Stimulated activated CD4-positive, alpha-beta T cell treated with anti-CD3 and anti-CD28 coated beads, Interleukin-12 subunit alpha, Interleukin-12 subunit beta, amount 100 ng/mL, for 48 hours (primary cell): ENCODE measurements at regions not wholly inside any gene's neighbourhood (a gene's known extent, or its start where the extent isn't known, plus 50 kb on each side); places are given as distances from the start of the nearest gene placed in this dataset.

Experiments
- DNase-seq, 3 donors: peaks; one replicate each; pipeline ENCODE4 v3.0.0-alpha.2; 2020; ENCODE audit warnings: low read depth in 2 of 3, low spot score in 1 of 3

- DNase-seq = no peak
Observed at GRCh38 chr18:75548353-75548905, 120.9 kb upstream of the SMIM21 start.

- no peak for DNase-seq
Observed at GRCh38 chr18:75546964-75547363, 119.5 kb upstream of the SMIM21 start.

DNA sequence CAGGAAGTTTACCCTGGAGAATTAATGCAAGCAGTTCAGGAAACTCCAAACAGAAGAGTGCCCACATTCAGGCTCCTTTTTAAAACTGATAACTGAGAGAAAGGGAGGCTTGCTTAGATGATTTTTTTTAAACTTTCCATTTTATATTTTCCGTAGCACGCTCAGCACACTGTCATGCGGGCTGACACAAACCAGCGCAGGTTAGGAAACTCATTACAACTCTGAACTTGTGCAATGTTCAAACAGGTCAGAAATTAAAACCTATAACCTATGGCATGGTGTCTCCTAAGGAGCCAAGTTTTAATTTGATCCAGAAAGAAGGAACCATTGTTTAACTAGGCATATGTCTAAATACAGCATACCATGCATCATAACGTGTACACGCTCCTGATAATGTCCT lies 117.7 kb upstream of the SMIM21 start:
- no peak for DNase-seq

GRCh38 chr18:75544496-75544895 lies 117.0 kb upstream of the SMIM21 start:
- DNase-seq = no peak

GRCh38 chr18:75544051-75544481 lies 116.6 kb upstream of the SMIM21 start:
- DNase-seq = no peak

- no peak for DNase-seq
Observed at GRCh38 chr18:75538727-75539126, 111.2 kb upstream of the SMIM21 start.

GRCh38 chr18:75533950-75534349 lies 106.4 kb upstream of the SMIM21 start:
- DNase-seq = no peak

GRCh38 chr18:75533209-75533608 lies 105.7 kb upstream of the SMIM21 start:
- no peak for DNase-seq

GRCh38 chr18:75531851-75532459 lies 104.5 kb upstream of the SMIM21 start:
- DNase-seq = no peak

GRCh38 chr18:75531212-75531850 lies 103.8 kb upstream of the SMIM21 start:
- no peak for DNase-seq

GRCh38 chr18:75530566-75531211 lies 103.2 kb upstream of the SMIM21 start:
- no peak for DNase-seq

GRCh38 chr18:75530118-75530517 lies 102.6 kb upstream of the SMIM21 start:
- DNase-seq = no peak

GRCh38 chr18:75529394-75529793 lies 101.9 kb upstream of the SMIM21 start:
- DNase-seq = no peak

DNA sequence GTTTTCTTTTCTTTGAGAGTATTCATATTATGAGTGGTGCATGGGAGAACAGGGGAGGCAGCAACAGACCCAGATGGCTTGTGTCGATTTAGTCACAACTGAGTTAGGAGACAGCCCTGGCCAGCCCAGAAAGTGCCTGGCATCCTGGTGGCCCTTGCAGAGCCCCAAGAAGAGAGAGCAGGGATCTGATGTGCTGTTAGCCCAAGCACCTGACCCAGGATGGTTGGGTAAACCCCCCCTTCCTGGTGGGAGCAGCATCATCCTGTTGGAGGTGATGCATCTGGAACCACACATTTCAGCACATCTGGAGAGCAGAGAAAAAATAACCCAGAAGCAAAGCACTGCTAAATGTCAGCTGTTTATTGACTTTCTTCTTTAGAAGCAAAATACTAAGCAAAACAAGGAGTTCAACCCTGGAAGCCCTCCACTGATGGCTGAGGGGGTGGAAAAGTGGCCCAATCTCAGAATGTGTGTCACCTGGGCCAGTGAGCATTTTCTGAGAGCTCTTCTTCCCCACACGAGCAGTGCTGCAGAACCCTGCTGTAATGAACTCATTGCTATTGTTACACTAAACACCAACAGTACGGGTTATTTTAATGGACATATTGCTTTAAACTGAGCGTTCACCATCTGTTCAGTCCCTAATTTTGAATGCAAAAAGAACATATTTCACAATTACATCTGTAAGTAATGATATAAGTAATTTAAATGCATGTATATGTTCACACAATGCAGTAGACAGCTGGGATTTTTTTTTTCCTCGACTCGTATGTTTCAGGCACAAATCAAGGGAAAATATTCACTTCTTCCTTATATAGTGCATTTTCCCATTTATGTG lies 100.6 kb upstream of the SMIM21 start:
- no peak for DNase-seq

DNA sequence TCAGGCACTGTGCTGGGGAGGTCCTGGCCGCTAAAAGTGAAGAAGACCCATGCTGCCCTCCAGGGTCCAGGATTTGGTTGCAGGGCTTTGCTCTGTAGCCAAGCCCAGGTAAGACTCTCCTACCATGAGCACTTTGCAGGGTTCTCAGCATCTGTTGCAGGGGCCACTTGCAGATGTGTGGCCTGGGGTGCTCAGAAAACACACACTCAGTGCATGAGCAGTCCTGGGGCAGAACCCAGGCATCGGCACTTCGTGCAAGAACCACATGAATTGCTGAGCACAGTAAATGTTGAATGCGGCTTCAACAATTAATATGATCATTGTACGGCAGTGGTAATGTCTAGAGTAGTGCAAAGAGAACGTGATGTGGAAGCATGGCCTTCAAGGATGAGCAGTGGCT lies 98.5 kb upstream of the SMIM21 start:
- no peak for DNase-seq

DNA sequence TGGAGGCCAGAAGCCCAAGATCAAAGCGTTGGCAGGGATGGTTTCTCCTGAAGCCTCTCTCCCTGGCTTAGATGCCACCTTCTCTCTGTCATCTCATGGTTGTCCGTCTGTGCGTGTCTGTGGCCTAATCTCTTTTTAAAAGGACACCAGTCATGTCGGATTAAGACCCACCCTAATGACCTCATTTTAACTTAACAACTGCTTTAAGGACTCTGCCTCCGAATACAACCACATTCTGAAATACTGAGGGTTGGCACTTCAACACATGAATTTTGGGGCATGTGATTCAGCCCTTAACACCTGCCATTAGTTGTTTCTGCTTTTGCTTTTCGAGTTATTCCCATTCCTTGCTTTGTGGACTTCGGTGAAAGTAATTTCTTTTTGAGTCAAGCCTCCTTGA lies 97.8 kb upstream of the SMIM21 start:
- no peak for DNase-seq

- DNase-seq = no peak
Observed at GRCh38 chr18:75524841-75525240, 97.3 kb upstream of the SMIM21 start.

GRCh38 chr18:75524181-75524580 lies 96.7 kb upstream of the SMIM21 start:
- DNase-seq = no peak

- DNase-seq = no peak
Observed at GRCh38 chr18:75521816-75522215, 94.3 kb upstream of the SMIM21 start.

- no peak for DNase-seq
Observed at GRCh38 chr18:75518007-75518406, 90.5 kb upstream of the SMIM21 start.

- no peak for DNase-seq
Observed at GRCh38 chr18:75517286-75517685, 89.8 kb upstream of the SMIM21 start.
